Loucy (cell line): ENCODE measurements at regions not wholly inside any gene's neighbourhood (a gene's known extent, or its start where the extent isn't known, plus 50 kb on each side); places are given as distances from the start of the nearest gene placed in this dataset.

Experiments
- H2AFZ ChIP-seq: fragments of 200-600 bp; sonication (generic); 2 replicates; pipeline ENCODE4 v1.6.0; 2016; ENCODE audit warnings: antibody characterized with exemption, mild to moderate bottlenecking, low read length, moderate library complexity
- H3F3A ChIP-seq: fragments of 200-600 bp; 2 replicates; pipeline ENCODE4 v1.6.0; 2016; ENCODE audit warnings: antibody characterized with exemption, low read depth, mild to moderate bottlenecking
- H3K27me3 ChIP-seq: fragments of 200-600 bp; sonication (generic); 2 replicates; pipeline ENCODE4 v1.6.1; 2014; ENCODE audit warnings: low read length, mild to moderate bottlenecking; ENCODE audit not compliant: insufficient read depth, poor library complexity, severe bottlenecking
- H3K36me3 ChIP-seq: fragments of 200-600 bp; sonication (generic); 2 replicates; pipeline ENCODE4 v1.6.1; 2016; ENCODE audit warnings: low read length; ENCODE audit not compliant: insufficient read depth
- H3K4me1 ChIP-seq: fragments of 200-600 bp; sonication (generic); 2 replicates; pipeline ENCODE4 v1.5.1; 2014; ENCODE audit warnings: low read length, mild to moderate bottlenecking; ENCODE audit not compliant: insufficient read depth, poor library complexity, severe bottlenecking
- H3K4me2 ChIP-seq: fragments of 200-600 bp; sonication (generic); 2 replicates; pipeline ENCODE4 v1.6.0; 2014; ENCODE audit warnings: antibody characterized with exemption, low read length, low read depth, mild to moderate bottlenecking; ENCODE audit not compliant: poor library complexity, severe bottlenecking
- H3K4me3 ChIP-seq: fragments of 200-600 bp; sonication (generic); 2 replicates; pipeline ENCODE4 v1.5.1; 2014; ENCODE audit warnings: low read length, mild to moderate bottlenecking, mixed read lengths; ENCODE audit not compliant: poor library complexity, severe bottlenecking
- H3K79me2 ChIP-seq: fragments of 200-600 bp; sonication (generic); 2 replicates; pipeline ENCODE4 v1.6.1; 2014; ENCODE audit warnings: low read length; ENCODE audit not compliant: insufficient read depth
- H3K9ac ChIP-seq: fragments of 200-600 bp; sonication (generic); 2 replicates; pipeline ENCODE4 v1.6.0; 2014; ENCODE audit warnings: mild to moderate bottlenecking, low read depth, low read length, moderate library complexity; ENCODE audit not compliant: poor library complexity, severe bottlenecking
- H3K9me2 ChIP-seq: fragments of 200-600 bp; sonication (generic); replicated peaks from 2 replicates; pipeline ENCODE4 v1.6.1; 2016; ENCODE audit warnings: low read depth, low read length, mixed read lengths
- H3K9me3 ChIP-seq: fragments of 200-600 bp; sonication (generic); 2 replicates; pipeline ENCODE4 v1.6.1; 2014; ENCODE audit warnings: mild to moderate bottlenecking, antibody characterized with exemption, low read length, low read depth; ENCODE audit not compliant: insufficient read depth
- H4K20me1 ChIP-seq: fragments of 200-600 bp; sonication (generic); 2 replicates; pipeline ENCODE4 v1.6.0; 2014; ENCODE audit warnings: antibody characterized with exemption, low read length, mild to moderate bottlenecking; ENCODE audit not compliant: insufficient read depth, poor library complexity, severe bottlenecking
- EZH2phosphoT487 ChIP-seq: fragments of 200-600 bp; IDR thresholded peaks from 2 replicates; pipeline ENCODE4 v1.6.1; 2018; ENCODE audit warnings: antibody characterized with exemption, mild to moderate bottlenecking, moderate library complexity, borderline replicate concordance
- TF ChIP-seq, protein P1 (sequence below): fragments of 200-600 bp; sonication (generic); conservative IDR thresholded peaks from 2 replicates; pipeline ENCODE4 v1.5.1; 2014; ENCODE audit warnings: mild to moderate bottlenecking, antibody characterized with exemption, low read length

DNA sequence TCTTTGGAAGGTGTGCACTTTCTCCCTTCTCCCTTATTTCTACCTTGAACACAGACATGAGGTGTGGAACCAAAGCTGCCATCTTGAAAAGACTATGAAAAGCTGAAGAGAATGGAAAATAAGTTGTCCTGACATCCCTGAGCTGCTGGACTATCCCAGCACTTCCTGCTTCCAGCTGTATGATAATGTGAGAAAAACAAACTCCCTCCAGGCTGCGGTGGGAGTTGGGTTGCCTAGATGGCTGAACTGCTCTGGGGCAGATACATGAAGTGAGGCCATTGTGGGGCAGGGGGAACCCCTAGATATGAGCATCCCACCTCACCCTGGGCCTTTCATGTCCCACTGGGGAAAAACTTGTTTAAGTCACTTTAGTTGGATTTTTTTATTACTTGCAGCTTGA lies 82.4 kb downstream of the BOD1 start:
- Histone ChIP-seq H3K4me2 (no peak overlapping the region), H3K9ac (no peak overlapping the region), H3K36me3 (no peaks in the 10 kb centered on the region), H3K9me2 (no peaks in the 10 kb centered on the region), H4K20me1 (no peaks in the 10 kb centered on the region), H3K9me3 (no peaks in the 10 kb centered on the region), H3K27me3 (no peaks in the 10 kb centered on the region), H2AFZ (no peak overlapping the region), H3K79me2 (no peaks in the 10 kb centered on the region), H3F3A (no peaks in the 10 kb centered on the region), H3K4me1 (no peaks in the 10 kb centered on the region), H3K4me3 (no peak overlapping the region)
- TF ChIP-seq, protein P1, sequence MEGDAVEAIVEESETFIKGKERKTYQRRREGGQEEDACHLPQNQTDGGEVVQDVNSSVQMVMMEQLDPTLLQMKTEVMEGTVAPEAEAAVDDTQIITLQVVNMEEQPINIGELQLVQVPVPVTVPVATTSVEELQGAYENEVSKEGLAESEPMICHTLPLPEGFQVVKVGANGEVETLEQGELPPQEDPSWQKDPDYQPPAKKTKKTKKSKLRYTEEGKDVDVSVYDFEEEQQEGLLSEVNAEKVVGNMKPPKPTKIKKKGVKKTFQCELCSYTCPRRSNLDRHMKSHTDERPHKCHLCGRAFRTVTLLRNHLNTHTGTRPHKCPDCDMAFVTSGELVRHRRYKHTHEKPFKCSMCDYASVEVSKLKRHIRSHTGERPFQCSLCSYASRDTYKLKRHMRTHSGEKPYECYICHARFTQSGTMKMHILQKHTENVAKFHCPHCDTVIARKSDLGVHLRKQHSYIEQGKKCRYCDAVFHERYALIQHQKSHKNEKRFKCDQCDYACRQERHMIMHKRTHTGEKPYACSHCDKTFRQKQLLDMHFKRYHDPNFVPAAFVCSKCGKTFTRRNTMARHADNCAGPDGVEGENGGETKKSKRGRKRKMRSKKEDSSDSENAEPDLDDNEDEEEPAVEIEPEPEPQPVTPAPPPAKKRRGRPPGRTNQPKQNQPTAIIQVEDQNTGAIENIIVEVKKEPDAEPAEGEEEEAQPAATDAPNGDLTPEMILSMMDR = no peak
- no peak for TF ChIP-seq EZH2phosphoT487

DNA sequence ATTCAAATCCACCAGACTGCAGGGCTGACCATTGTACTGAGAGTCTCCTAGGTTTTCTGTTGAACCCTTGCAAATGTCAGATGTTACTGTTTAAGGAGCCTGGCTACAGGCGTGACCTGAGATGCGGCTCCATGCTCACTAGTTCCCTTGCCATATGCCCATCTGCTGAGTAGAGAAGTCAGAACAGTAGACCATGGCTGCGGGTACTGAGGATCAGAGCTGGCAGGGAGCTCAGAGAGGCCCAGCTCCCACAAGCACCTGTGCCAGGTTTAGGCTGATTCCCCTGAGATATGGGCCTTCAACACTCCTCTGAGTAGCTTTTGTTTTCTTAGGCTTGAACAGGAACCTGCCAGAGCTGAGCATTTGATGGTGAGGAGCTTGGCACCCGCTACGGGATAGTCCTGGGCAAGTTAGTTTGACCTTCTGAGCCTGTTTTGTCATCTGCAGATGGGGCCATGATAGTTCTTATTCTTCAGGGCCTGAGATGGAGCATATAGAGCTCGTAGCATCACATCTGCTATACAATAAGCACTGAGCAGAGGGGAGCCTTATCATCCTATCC lies 83.7 kb downstream of the BOD1 start:
- TF ChIP-seq, protein P1 = no peak
- TF ChIP-seq EZH2phosphoT487 = no peak
- H3F3A ChIP-seq = no peaks in the 10 kb centered on the region
- no peaks in the 10 kb centered on the region for H3K36me3 ChIP-seq
- H2AFZ ChIP-seq = no peak overlapping the region
- no peaks in the 10 kb centered on the region for H3K4me1 ChIP-seq
- H3K9me3 ChIP-seq = no peaks in the 10 kb centered on the region
- no peaks in the 10 kb centered on the region for H4K20me1 ChIP-seq
- H3K79me2 ChIP-seq = no peaks in the 10 kb centered on the region
- H3K9ac ChIP-seq = no peak overlapping the region
- H3K27me3 ChIP-seq = no peaks in the 10 kb centered on the region
- H3K4me3 ChIP-seq = no peak overlapping the region
- no peak overlapping the region for H3K4me2 ChIP-seq
- no peaks in the 10 kb centered on the region for H3K9me2 ChIP-seq

DNA sequence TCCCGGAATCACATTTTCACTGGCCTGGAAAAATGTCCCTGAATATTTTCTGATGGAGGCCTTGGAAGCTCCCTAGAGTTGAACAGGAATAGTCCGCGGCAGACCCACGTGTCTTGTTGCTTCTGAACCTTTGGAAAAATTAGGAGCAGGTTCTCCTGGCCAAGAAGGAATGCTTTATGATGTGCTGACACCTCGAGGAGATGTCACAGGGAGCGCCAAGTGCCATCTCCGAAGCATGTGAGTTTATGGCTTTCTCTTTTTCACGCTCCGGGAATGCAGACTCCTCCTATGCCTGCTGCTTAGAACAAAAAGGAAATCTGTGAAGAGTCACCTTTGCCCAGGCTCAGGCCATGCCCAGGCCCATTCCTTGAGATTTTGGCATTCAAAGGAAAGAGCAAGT lies 84.6 kb downstream of the BOD1 start:
- Histone ChIP-seq H2AFZ (no peak overlapping the region), H4K20me1 (no peaks in the 10 kb centered on the region), H3K4me2 (no peak overlapping the region), H3K4me3 (no peak overlapping the region), H3K79me2 (no peaks in the 10 kb centered on the region), H3K9me2 (no peaks in the 10 kb centered on the region), H3K27me3 (no peaks in the 10 kb centered on the region), H3K36me3 (no peaks in the 10 kb centered on the region), H3F3A (no peaks in the 10 kb centered on the region), H3K4me1 (no peaks in the 10 kb centered on the region), H3K9ac (no peak overlapping the region), H3K9me3 (no peaks in the 10 kb centered on the region)
- TF ChIP-seq, protein P1 = no peak
- TF ChIP-seq EZH2phosphoT487 = no peak
